HepG2 (cell line): ENCODE measurements at regions not wholly inside any gene's neighbourhood (a gene's known extent, or its start where the extent isn't known, plus 50 kb on each side); places are given as distances from the start of the nearest gene placed in this dataset.

Experiments used
- ATAC-seq: fragments of 200-7000 bp; cut with Tn5 transposase; 3 replicates; pipeline ENCODE4 v1.9.1; 2020; ENCODE audit warnings: mild to moderate bottlenecking, moderate library complexity
- BruUV-seq: library from RNA; stranded (reverse); fragments of 400-500 nt; replicated peaks from 2 replicates; lab custom pipeline; 2021; lab: Mats Ljungman, UMichigan
- CTCF ChIA-PET: fragments of 300-600 bp; formaldehyde crosslinking; extraction: SDS; loops from one replicate; lab custom pipeline; 2021; ENCODE audit warnings: low total read pairs, inconsistent platforms, low intra/inter-chr PET ratio; lab: Yijun Ruan, JAX
- POLR2A ChIA-PET: fragments of 350-600 bp; sonication (Branson Sonifier 250); formaldehyde crosslinking; loops from one replicate; lab custom pipeline; 2020; ENCODE audit warnings: antibody characterized with exemption, inconsistent platforms; lab: Yijun Ruan, JAX
- DNase-seq: peaks from one replicate; pipeline ENCODE4 v3.0.0-alpha.2; 2015; ENCODE audit warnings: low spot score
- FAIRE-seq: peaks from 3 replicates; lab custom pipeline; 2011; peaks lifted over from hg19 to GRCh38; lab: Jason Lieb, UNC
- H2AFZ ChIP-seq: one replicate; pipeline ENCODE4 v1.6.1; 2011; ENCODE audit warnings: low read length, inconsistent platforms
- H3K27ac ChIP-seq: fragments of 300-600 bp; 3 replicates; pipeline ENCODE4 v1.8.0; 2011; ENCODE audit warnings: mixed run types, mild to moderate bottlenecking, mixed read lengths, low read length, inconsistent platforms; ENCODE audit not compliant: insufficient read depth; ENCODE audit errors: extremely low read length
- H3K27me3 ChIP-seq, 2 experiments: fragments of 200-600 bp in 1 of 2; 2 replicates in 1 of 2; 3 replicates in 1 of 2; pipeline versions ENCODE4 v1.6.0 to v1.8.0; 2011; ENCODE audit warnings: low read length in 2 of 2, mild to moderate bottlenecking in 2 of 2, moderate library complexity in 2 of 2, inconsistent platforms in 1 of 2; ENCODE audit not compliant: insufficient read depth in 2 of 2, control insufficient read depth in 1 of 2
- H3K36me3 ChIP-seq, 2 experiments: fragments of 200-600 bp in 1 of 2; replicated peaks in 1 of 2; 2 replicates in 1 of 2; 3 replicates in 1 of 2; pipeline versions ENCODE4 v1.5.1 to v1.8.0; 2011; ENCODE audit warnings: low read length in 2 of 2, inconsistent platforms in 1 of 2; ENCODE audit not compliant: insufficient read depth in 2 of 2, control insufficient read depth in 1 of 2
- H3K4me1 ChIP-seq: 2 replicates; pipeline ENCODE4 v1.5.1; 2012; ENCODE audit warnings: low read length, inconsistent platforms; ENCODE audit not compliant: insufficient read depth
- H3K4me2 ChIP-seq: 2 replicates; pipeline ENCODE4 v1.6.0; 2011; ENCODE audit warnings: low read depth, low read length, inconsistent platforms
- H3K4me3 ChIP-seq, 3 experiments: fragments of 200-600 bp in 1 of 3; sonication (generic), shearing (Covaris generic) in 1 of 3; replicated peaks in 1 of 3; 2 replicates each; pipeline ENCODE4 v1.5.1; 2011 to 2016; ENCODE audit warnings: low read length in 3 of 3, inconsistent platforms in 2 of 3, low read depth in 2 of 3, mild to moderate bottlenecking in 2 of 3, control low read depth in 1 of 3, mixed read lengths in 1 of 3; ENCODE audit not compliant: insufficient read depth in 1 of 3
- H3K79me2 ChIP-seq: one replicate; pipeline ENCODE4 v1.6.1; 2011; ENCODE audit warnings: low read length, inconsistent platforms; ENCODE audit not compliant: insufficient read depth
- H3K9ac ChIP-seq: 2 replicates; pipeline ENCODE4 v1.6.0; 2011; ENCODE audit warnings: mild to moderate bottlenecking, low read depth, low read length, inconsistent platforms; ENCODE audit not compliant: insufficient read depth
- H3K9me3 ChIP-seq: 2 replicates; pipeline ENCODE4 v1.5.1; 2012; ENCODE audit warnings: mild to moderate bottlenecking, low read length
- H4K20me1 ChIP-seq: 2 replicates; pipeline ENCODE4 v1.6.0; 2011; ENCODE audit warnings: inconsistent platforms, mild to moderate bottlenecking, low read length, moderate library complexity; ENCODE audit not compliant: insufficient read depth
- ERF ChIP-seq: IDR thresholded peaks from 2 replicates; pipeline ENCODE4 v1.6.1; 2018; ENCODE audit warnings: missing biosample characterization, missing genetic modification reagents
- FOSL1 ChIP-seq: sonication (generic); formaldehyde crosslinking; IDR thresholded peaks from 2 replicates; pipeline ENCODE4 v1.9.0; 2021; ENCODE audit warnings: missing genetic modification reagents, borderline replicate concordance
- GATAD1 ChIP-seq: IDR thresholded peaks from 2 replicates; pipeline ENCODE4 v1.6.1; 2016; ENCODE audit warnings: missing genetic modification reagents, missing compliant biosample characterization
- JUNB ChIP-seq: sonication (generic); formaldehyde crosslinking; IDR thresholded peaks from 2 replicates; pipeline ENCODE4 v1.8.0; 2022; ENCODE audit warnings: missing genetic modification reagents, mild to moderate bottlenecking, borderline replicate concordance
- MIXL1 ChIP-seq: IDR thresholded peaks from 2 replicates; pipeline ENCODE4 v1.6.1; 2016
- POLR2AphosphoS5 ChIP-seq: IDR thresholded peaks from 2 replicates; pipeline ENCODE4 v1.6.1; 2012; ENCODE audit warnings: low read depth, low read length
- TP53 ChIP-seq: sonication (generic); formaldehyde crosslinking; conservative IDR thresholded peaks from 2 replicates; pipeline ENCODE4 v1.4.0; 2020; ENCODE audit warnings: missing genetic modification reagents
- ZFY ChIP-seq: sonication (generic); formaldehyde crosslinking; IDR thresholded peaks from 2 replicates; pipeline ENCODE4 v1.4.0; 2020; ENCODE audit warnings: missing genetic modification reagents
- ZNF44 ChIP-seq: sonication (generic); formaldehyde crosslinking; IDR thresholded peaks from 2 replicates; pipeline ENCODE4 v1.5.1; 2020; ENCODE audit warnings: mild to moderate bottlenecking, missing genetic modification reagents
- ZNF644 ChIP-seq: IDR thresholded peaks from 2 replicates; pipeline ENCODE4 v1.6.1; 2016; ENCODE audit warnings: low read depth
- WGBS: methylation state at CpG from one replicate; pipeline ENCODE4 v1.1.6; 2017; ENCODE audit warnings: low lambda C conversion rate; 5-methylcytosine and 5-hydroxymethylcytosine counted together
- in situ Hi-C: cut with HindIII; loops from 2 replicates; pipeline ENCODE4 v1.10.0; 2017; ENCODE audit warnings: low pct_unique_long_range_greater_than_20kb; ENCODE audit not compliant: extremely low pct_ligation_motif_present
- intact Hi-C: fragments of 100-400 bp; cut with micrococcal nuclease; formaldehyde crosslinking; loops from one replicate; pipeline ENCODE4 v1.10.0; 2022; ENCODE audit not compliant: unreplicated experiment
- TF ChIP-seq, protein P1 (sequence below): IDR thresholded peaks from 2 replicates; pipeline ENCODE4 v1.6.1; 2012; ENCODE audit warnings: low read length, improper control_type of control experiment
- TF ChIP-seq, protein P2 (sequence below): IDR thresholded peaks from 2 replicates; pipeline ENCODE4 v1.6.1; 2016; ENCODE audit warnings: missing compliant biosample characterization, missing genetic modification reagents, borderline replicate concordance

DNA sequence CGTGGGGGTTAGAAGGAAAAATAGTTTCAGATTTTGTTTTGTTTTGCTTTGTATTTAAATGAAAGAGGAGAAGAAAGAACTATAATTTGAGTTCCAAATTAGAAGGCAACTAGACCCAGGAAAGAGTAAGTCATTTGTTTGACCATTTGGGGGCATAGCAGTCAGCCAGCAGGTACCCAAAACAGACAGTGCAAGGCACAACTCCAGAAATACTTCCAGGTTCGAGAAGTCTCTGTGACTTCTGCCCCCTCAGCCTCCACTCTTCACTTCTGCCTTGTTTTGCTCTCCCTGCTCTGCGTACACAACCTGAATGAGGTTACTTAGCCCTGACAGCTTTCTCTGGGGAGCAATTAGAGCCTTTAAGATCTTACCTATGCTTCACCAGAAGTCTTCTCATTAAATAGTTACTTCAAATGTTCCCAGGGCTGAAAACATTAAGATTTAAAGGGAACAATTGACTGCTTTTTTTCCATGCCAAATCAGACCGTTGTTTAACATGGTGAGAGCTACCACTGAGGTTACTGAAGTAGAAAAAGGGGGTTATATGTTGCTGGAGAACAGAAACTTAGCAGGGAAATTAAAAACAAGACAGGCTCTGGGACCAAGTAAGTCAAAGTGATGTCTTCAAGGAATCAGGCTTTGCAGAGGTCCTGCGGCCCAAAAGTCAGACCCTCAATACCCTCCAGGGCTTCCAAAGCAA lies 216.9 kb downstream of the BCL11A start:
- Histone ChIP-seq H3K36me3 (no peaks in the 10 kb centered on the region), H4K20me1 (no peaks in the 10 kb centered on the region), H3K4me2 (no peak overlapping the region), H2AFZ (no peak overlapping the region), H3K9ac (no peak overlapping the region), H3K27ac (no peak overlapping the region), H3K4me1 (peaks cover 17% of the 10 kb centered on the region), H3K4me3 (no peak overlapping the region), H3K9me3 (no peaks in the 10 kb centered on the region)
- DNase-seq (no peak), ATAC-seq (no peak)
- intact Hi-C loops = no loop called here
- ChIA-PET POLR2A (no interaction called here), CTCF (no interaction called here)
- TF ChIP-seq GATAD1 (no peak), POLR2AphosphoS5 (no peak), MIXL1 (CRISPR knock-in tag) (no peak), FOSL1 (CRISPR knock-in tag) (no peak), ZNF644 (CRISPR knock-in tag) (no peak), JUNB (CRISPR knock-in tag) (no peak), ERF (CRISPR knock-in tag) (no peak), ZNF44 (CRISPR knock-in tag) (no peak), TP53 (CRISPR knock-in tag) (no peak), ZFY (CRISPR knock-in tag) (no peak)
- TF ChIP-seq, protein P1, sequence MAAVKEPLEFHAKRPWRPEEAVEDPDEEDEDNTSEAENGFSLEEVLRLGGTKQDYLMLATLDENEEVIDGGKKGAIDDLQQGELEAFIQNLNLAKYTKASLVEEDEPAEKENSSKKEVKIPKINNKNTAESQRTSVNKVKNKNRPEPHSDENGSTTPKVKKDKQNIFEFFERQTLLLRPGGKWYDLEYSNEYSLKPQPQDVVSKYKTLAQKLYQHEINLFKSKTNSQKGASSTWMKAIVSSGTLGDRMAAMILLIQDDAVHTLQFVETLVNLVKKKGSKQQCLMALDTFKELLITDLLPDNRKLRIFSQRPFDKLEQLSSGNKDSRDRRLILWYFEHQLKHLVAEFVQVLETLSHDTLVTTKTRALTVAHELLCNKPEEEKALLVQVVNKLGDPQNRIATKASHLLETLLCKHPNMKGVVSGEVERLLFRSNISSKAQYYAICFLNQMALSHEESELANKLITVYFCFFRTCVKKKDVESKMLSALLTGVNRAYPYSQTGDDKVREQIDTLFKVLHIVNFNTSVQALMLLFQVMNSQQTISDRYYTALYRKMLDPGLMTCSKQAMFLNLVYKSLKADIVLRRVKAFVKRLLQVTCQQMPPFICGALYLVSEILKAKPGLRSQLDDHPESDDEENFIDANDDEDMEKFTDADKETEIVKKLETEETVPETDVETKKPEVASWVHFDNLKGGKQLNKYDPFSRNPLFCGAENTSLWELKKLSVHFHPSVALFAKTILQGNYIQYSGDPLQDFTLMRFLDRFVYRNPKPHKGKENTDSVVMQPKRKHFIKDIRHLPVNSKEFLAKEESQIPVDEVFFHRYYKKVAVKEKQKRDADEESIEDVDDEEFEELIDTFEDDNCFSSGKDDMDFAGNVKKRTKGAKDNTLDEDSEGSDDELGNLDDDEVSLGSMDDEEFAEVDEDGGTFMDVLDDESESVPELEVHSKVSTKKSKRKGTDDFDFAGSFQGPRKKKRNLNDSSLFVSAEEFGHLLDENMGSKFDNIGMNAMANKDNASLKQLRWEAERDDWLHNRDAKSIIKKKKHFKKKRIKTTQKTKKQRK = no peak
- TF ChIP-seq, protein P2, sequence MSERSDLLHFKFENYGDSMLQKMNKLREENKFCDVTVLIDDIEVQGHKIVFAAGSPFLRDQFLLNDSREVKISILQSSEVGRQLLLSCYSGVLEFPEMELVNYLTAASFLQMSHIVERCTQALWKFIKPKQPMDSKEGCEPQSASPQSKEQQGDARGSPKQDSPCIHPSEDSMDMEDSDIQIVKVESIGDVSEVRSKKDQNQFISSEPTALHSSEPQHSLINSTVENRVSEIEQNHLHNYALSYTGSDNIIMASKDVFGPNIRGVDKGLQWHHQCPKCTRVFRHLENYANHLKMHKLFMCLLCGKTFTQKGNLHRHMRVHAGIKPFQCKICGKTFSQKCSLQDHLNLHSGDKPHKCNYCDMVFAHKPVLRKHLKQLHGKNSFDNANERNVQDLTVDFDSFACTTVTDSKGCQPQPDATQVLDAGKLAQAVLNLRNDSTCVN (CRISPR knock-in tag) = no peak
- TF ChIP-seq, all 625 proteins: peak for 0
- Histone ChIP-seq H3K27me3 (no peaks in the 10 kb centered on the region; a peak in 2 of 5 replicates), H3K79me2 (no peaks in the 10 kb centered on the region)
- WGBS = 40% methylated on average over 5 of the region's 5 CpGs
- no peak for FAIRE-seq
- BruUV-seq = no TSS peak
- in situ Hi-C loops = no loop called here
